CD4-positive, alpha-beta T cell (primary cell): ENCODE measurements at regions not wholly inside any gene's neighbourhood (a gene's known extent, or its start where the extent isn't known, plus 50 kb on each side); places are given as distances from the start of the nearest gene placed in this dataset.

ENCODE experiments used
- ATAC-seq: fragments of 200-7000 bp; cut with Tn5 transposase; one replicate; pipeline ENCODE4 v1.10.0; 2022; ENCODE audit warnings: mild to moderate bottlenecking; ENCODE audit not compliant: poor library complexity
- CTCF ChIA-PET: fragments of 350-600 bp; sonication (Branson Sonifier 250); formaldehyde crosslinking; loops from one replicate; lab custom pipeline; 2021; ENCODE audit warnings: antibody characterized with exemption, inconsistent platforms; lab: Charles Lee
- POLR2A ChIA-PET: fragments of 350-600 bp; sonication (Branson Sonifier 250); formaldehyde crosslinking; loops from one replicate; lab custom pipeline; 2021; ENCODE audit warnings: antibody characterized with exemption, inconsistent platforms; lab: Charles Lee
- DNase-seq, 14 experiments: peaks; one replicate each; pipeline ENCODE4 v3.0.0-alpha.2; 2013 to 2020; ENCODE audit warnings: mixed read lengths in 2 of 14
- H3K27ac ChIP-seq, 2 donors: one replicate each; pipeline versions ENCODE4 v1.5.1 to v1.7.0; 2013; ENCODE audit warnings: low read length in 2 of 2, low read depth in 1 of 2, mild to moderate bottlenecking in 1 of 2
- H3K27me3 ChIP-seq, 2 experiments: 1 replicate in 1 of 2; 2 replicates in 1 of 2; pipeline versions ENCODE4 v1.6.1 to v1.7.0; 2013; ENCODE audit warnings: low read length in 2 of 2, control low read depth in 1 of 2, mild to moderate bottlenecking in 1 of 2, moderate library complexity in 1 of 2; ENCODE audit not compliant: insufficient read depth in 2 of 2, control insufficient read depth in 1 of 2
- H3K36me3 ChIP-seq: one replicate; pipeline ENCODE4 v1.6.1; 2013; ENCODE audit warnings: low read length, control low read depth; ENCODE audit not compliant: insufficient read depth
- H3K4me1 ChIP-seq: one replicate; pipeline ENCODE4 v1.6.1; 2013; ENCODE audit warnings: low read length, control low read depth; ENCODE audit not compliant: insufficient read depth
- H3K4me3 ChIP-seq: one replicate; pipeline ENCODE4 v1.5.1; 2013; ENCODE audit warnings: mild to moderate bottlenecking, low read length, moderate library complexity
- H3K9me3 ChIP-seq, 2 experiments: 1 replicate in 1 of 2; 2 replicates in 1 of 2; pipeline versions ENCODE4 v1.6.1 to v1.7.0; 2013; ENCODE audit warnings: low read length in 2 of 2, mild to moderate bottlenecking in 2 of 2, control low read depth in 1 of 2, moderate library complexity in 1 of 2; ENCODE audit not compliant: control insufficient read depth in 1 of 2, insufficient read depth in 1 of 2
- H3K27ac Mint-ChIP-seq: one replicate; pipeline ENCODE4 v1.8.0; 2020; ENCODE audit warnings: mixed read lengths
- H3K27me3 Mint-ChIP-seq: one replicate; pipeline ENCODE4 v1.8.0; 2021; ENCODE audit warnings: mixed read lengths
- H3K36me3 Mint-ChIP-seq: one replicate; pipeline ENCODE4 v1.8.0; 2021; ENCODE audit warnings: low read depth, mixed read lengths
- H3K4me1 Mint-ChIP-seq: one replicate; pipeline ENCODE4 v1.8.0; 2021; ENCODE audit warnings: low read depth, mixed read lengths
- H3K4me3 Mint-ChIP-seq: one replicate; pipeline ENCODE4 v1.8.0; 2020; ENCODE audit warnings: mild to moderate bottlenecking, mixed read lengths
- H3K9me3 Mint-ChIP-seq: one replicate; pipeline ENCODE4 v1.8.0; 2020; ENCODE audit warnings: mixed read lengths
- CTCF ChIP-seq: fragments of 200-600 bp; IDR thresholded peaks from one replicate; pipeline ENCODE4 v1.8.0; 2022; ENCODE audit warnings: antibody characterized with exemption, mild to moderate bottlenecking
- intact Hi-C, 2 experiments: fragments of 100-400 bp; cut with DNase I in 1 of 2; cut with micrococcal nuclease in 1 of 2; formaldehyde crosslinking; loops; one replicate each; pipeline versions ENCODE4 v1.15.1 to v1.9.0; 2023 to 2025; cut with DNase I, micrococcal nuclease

- ChIA-PET CTCF (no interaction called here), POLR2A (no interaction called here)
- H3K36me3 ChIP-seq = no peaks in the 10 kb centered on the region
- Mint-ChIP-seq H3K4me1 (no peaks in the 10 kb centered on the region), H3K27me3 (no peaks in the 10 kb centered on the region), H3K4me3 (no peak overlapping the region), H3K9me3 (peaks cover 5% of the 10 kb centered on the region), H3K36me3 (no peaks in the 10 kb centered on the region), H3K27ac (no peak overlapping the region)
- intact Hi-C loops = no loop called here
- no peak for TF ChIP-seq CTCF
- ATAC-seq (no peak), DNase-seq (no peak)
- H3K27ac ChIP-seq = no peak overlapping the region
- H3K9me3 ChIP-seq = no peaks in the 10 kb centered on the region
- no peaks in the 10 kb centered on the region for H3K4me1 ChIP-seq
- H3K4me3 ChIP-seq = no peak overlapping the region
- H3K27me3 ChIP-seq = no peaks in the 10 kb centered on the region
Measured at GRCh38 chr5:136703706-136704105, 338.4 kb upstream of the TRPC7 start.

GRCh38 chr5:136703036-136703435 is 337.7 kb upstream of the TRPC7 start:
- H3K4me3 ChIP-seq = no peak overlapping the region
- H3K36me3 ChIP-seq = no peaks in the 10 kb centered on the region
- no peak overlapping the region for H3K4me3 Mint-ChIP-seq
- intact Hi-C loops = no loop called here
- no peaks in the 10 kb centered on the region for H3K9me3 ChIP-seq
- H3K36me3 Mint-ChIP-seq = no peaks in the 10 kb centered on the region
- H3K27ac ChIP-seq = no peak overlapping the region
- H3K27ac Mint-ChIP-seq = no peak overlapping the region
- DNase-seq (no peak), ATAC-seq (no peak)
- no peaks in the 10 kb centered on the region for H3K4me1 Mint-ChIP-seq
- CTCF ChIA-PET = no interaction called here
- no peaks in the 10 kb centered on the region for H3K27me3 Mint-ChIP-seq
- TF ChIP-seq CTCF = no peak
- peaks cover 5% of the 10 kb centered on the region for H3K9me3 Mint-ChIP-seq
- POLR2A ChIA-PET = no interaction called here
- no peaks in the 10 kb centered on the region for H3K4me1 ChIP-seq
- no peaks in the 10 kb centered on the region for H3K27me3 ChIP-seq

- ChIA-PET CTCF (no interaction called here), POLR2A (no interaction called here)
- no peak overlapping the region for H3K4me3 Mint-ChIP-seq
- H3K27ac Mint-ChIP-seq = no peak overlapping the region
- peaks cover 6% of the 10 kb centered on the region for H3K27me3 Mint-ChIP-seq
- Histone ChIP-seq H3K36me3 (no peaks in the 10 kb centered on the region), H3K27me3 (no peaks in the 10 kb centered on the region), H3K4me1 (no peaks in the 10 kb centered on the region), H3K9me3 (no peaks in the 10 kb centered on the region), H3K4me3 (no peak overlapping the region), H3K27ac (no peak overlapping the region)
- ATAC-seq (no peak), DNase-seq (no peak)
- peaks cover 5% of the 10 kb centered on the region for H3K9me3 Mint-ChIP-seq
- H3K36me3 Mint-ChIP-seq = no peaks in the 10 kb centered on the region
- no peaks in the 10 kb centered on the region for H3K4me1 Mint-ChIP-seq
- intact Hi-C loops = no loop called here
- no peak for TF ChIP-seq CTCF
Measured at GRCh38 chr5:136701191-136701590, 335.8 kb upstream of the TRPC7 start.
